ENCODE measurements at regions not wholly inside any gene's neighbourhood (a gene's known extent, or its start where the extent isn't known, plus 50 kb on each side); places are given as distances from the start of the nearest gene placed in this dataset.
"Not testable (repeated sequence)": the region's sequence is repeated elsewhere in the genome, so short reads cannot be mapped to it uniquely, and the experiment has no call there.

- no peak overlapping the region for H3K4me3 ChIP-seq (ENCODE audit: low read length)
- no peaks in the 10 kb centered on the region for H3K27me3 ChIP-seq (ENCODE audit: insufficient read depth, low read length)
- H3K27ac ChIP-seq (ENCODE audit: low read length): no peak overlapping the region
- no peaks in the 10 kb centered on the region for H3K36me3 ChIP-seq (ENCODE audit: insufficient read depth, low read depth, low read length)
- H3K4me1 ChIP-seq (ENCODE audit: insufficient read depth, low read length): peaks cover 5% of the 10 kb centered on the region; the same call in 1 of the 2 replicates
- no peak overlapping the region for H3K9ac ChIP-seq (ENCODE audit: low read depth, low read length)
- H3K9me3 ChIP-seq (ENCODE audit: insufficient read depth, low read depth, low read length): no peaks in the 10 kb centered on the region
Measured at GRCh38 chr1:29682171-29682918, 446.0 kb downstream of the PTPRU start.

GRCh38 chr1:29681416-29681815, 445.1 kb downstream of the PTPRU start:
- not testable (repeated sequence) for H3K9me3 ChIP-seq (ENCODE audit: insufficient read depth, low read depth, low read length); H3K4me3 ChIP-seq (ENCODE audit: low read length); H3K27me3 ChIP-seq (ENCODE audit: insufficient read depth, low read length); H3K9ac ChIP-seq (ENCODE audit: low read depth, low read length); H3K4me1 ChIP-seq (ENCODE audit: insufficient read depth, low read length); H3K27ac ChIP-seq (ENCODE audit: low read length); H3K36me3 ChIP-seq (ENCODE audit: insufficient read depth, low read depth, low read length)

GRCh38 chr1:29679828-29680558, 443.7 kb downstream of the PTPRU start:
- Histone ChIP-seq H3K4me3 (ENCODE audit: low read length) (no peak overlapping the region), H3K27me3 (ENCODE audit: insufficient read depth, low read length) (no peaks in the 10 kb centered on the region), H3K4me1 (ENCODE audit: insufficient read depth, low read length) (peaks cover 5% of the 10 kb centered on the region; the same call in 1 of the 2 replicates), H3K36me3 (ENCODE audit: insufficient read depth, low read depth, low read length) (no peaks in the 10 kb centered on the region), H3K27ac (ENCODE audit: low read length) (no peak overlapping the region), H3K9me3 (ENCODE audit: insufficient read depth, low read depth, low read length) (no peaks in the 10 kb centered on the region), H3K9ac (ENCODE audit: low read depth, low read length) (no peak overlapping the region)

- H3K27ac ChIP-seq (ENCODE audit: low read length): no peak overlapping the region
- H3K4me3 ChIP-seq (ENCODE audit: low read length): no peak overlapping the region
- no peaks in the 10 kb centered on the region for H3K36me3 ChIP-seq (ENCODE audit: insufficient read depth, low read depth, low read length)
- no peak overlapping the region for H3K9ac ChIP-seq (ENCODE audit: low read depth, low read length)
- H3K4me1 ChIP-seq (ENCODE audit: insufficient read depth, low read length): peaks cover 5% of the 10 kb centered on the region; the same call in 1 of the 2 replicates
- H3K27me3 ChIP-seq (ENCODE audit: insufficient read depth, low read length): no peaks in the 10 kb centered on the region
- no peaks in the 10 kb centered on the region for H3K9me3 ChIP-seq (ENCODE audit: insufficient read depth, low read depth, low read length)
Measured at GRCh38 chr1:29679316-29679715, 443.0 kb downstream of the PTPRU start.

- Histone ChIP-seq H3K27ac (ENCODE audit: low read length) (no peak overlapping the region), H3K36me3 (ENCODE audit: insufficient read depth, low read depth, low read length) (no peaks in the 10 kb centered on the region), H3K4me1 (ENCODE audit: insufficient read depth, low read length) (no peaks in the 10 kb centered on the region; the same call in 1 of the 2 replicates), H3K9ac (ENCODE audit: low read depth, low read length) (no peak overlapping the region), H3K9me3 (ENCODE audit: insufficient read depth, low read depth, low read length) (no peaks in the 10 kb centered on the region), H3K4me3 (ENCODE audit: low read length) (no peak overlapping the region), H3K27me3 (ENCODE audit: insufficient read depth, low read length) (no peaks in the 10 kb centered on the region)
Measured at GRCh38 chr1:29677028-29678024, 441.0 kb downstream of the PTPRU start.

GRCh38 chr1:29676496-29676895, 440.2 kb downstream of the PTPRU start:
- Histone ChIP-seq H3K36me3 (ENCODE audit: insufficient read depth, low read depth, low read length) (no peaks in the 10 kb centered on the region), H3K4me3 (ENCODE audit: low read length) (no peak overlapping the region), H3K9ac (ENCODE audit: low read depth, low read length) (no peak overlapping the region), H3K27ac (ENCODE audit: low read length) (no peak overlapping the region), H3K9me3 (ENCODE audit: insufficient read depth, low read depth, low read length) (no peaks in the 10 kb centered on the region), H3K4me1 (ENCODE audit: insufficient read depth, low read length) (no peaks in the 10 kb centered on the region), H3K27me3 (ENCODE audit: insufficient read depth, low read length) (no peaks in the 10 kb centered on the region)

GRCh38 chr1:29675481-29676263, 439.4 kb downstream of the PTPRU start:
- no peaks in the 10 kb centered on the region for H3K36me3 ChIP-seq (ENCODE audit: insufficient read depth, low read depth, low read length)
- H3K9me3 ChIP-seq (ENCODE audit: insufficient read depth, low read depth, low read length): no peaks in the 10 kb centered on the region
- H3K4me1 ChIP-seq (ENCODE audit: insufficient read depth, low read length): no peaks in the 10 kb centered on the region
- H3K27ac ChIP-seq (ENCODE audit: low read length): no peak overlapping the region
- no peaks in the 10 kb centered on the region for H3K27me3 ChIP-seq (ENCODE audit: insufficient read depth, low read length)
- H3K4me3 ChIP-seq (ENCODE audit: low read length): no peak overlapping the region
- no peak overlapping the region for H3K9ac ChIP-seq (ENCODE audit: low read depth, low read length)

GRCh38 chr1:29674627-29675326, 438.5 kb downstream of the PTPRU start:
- Histone ChIP-seq H3K9ac (ENCODE audit: low read depth, low read length) (no peak overlapping the region), H3K36me3 (ENCODE audit: insufficient read depth, low read depth, low read length) (no peaks in the 10 kb centered on the region), H3K4me1 (ENCODE audit: insufficient read depth, low read length) (no peaks in the 10 kb centered on the region), H3K27me3 (ENCODE audit: insufficient read depth, low read length) (no peaks in the 10 kb centered on the region), H3K4me3 (ENCODE audit: low read length) (no peak overlapping the region), H3K27ac (ENCODE audit: low read length) (no peak overlapping the region), H3K9me3 (ENCODE audit: insufficient read depth, low read depth, low read length) (no peaks in the 10 kb centered on the region)

- Histone ChIP-seq H3K9ac (ENCODE audit: low read depth, low read length) (no peak overlapping the region), H3K27ac (ENCODE audit: low read length) (no peak overlapping the region), H3K4me3 (ENCODE audit: low read length) (no peak overlapping the region), H3K4me1 (ENCODE audit: insufficient read depth, low read length) (no peaks in the 10 kb centered on the region), H3K36me3 (ENCODE audit: insufficient read depth, low read depth, low read length) (no peaks in the 10 kb centered on the region), H3K27me3 (ENCODE audit: insufficient read depth, low read length) (no peaks in the 10 kb centered on the region), H3K9me3 (ENCODE audit: insufficient read depth, low read depth, low read length) (no peaks in the 10 kb centered on the region)
Measured at GRCh38 chr1:29673669-29674626, 437.6 kb downstream of the PTPRU start.

GRCh38 chr1:29673228-29673500, 436.8 kb downstream of the PTPRU start:
- Histone ChIP-seq H3K4me1 (ENCODE audit: insufficient read depth, low read length) (no peaks in the 10 kb centered on the region), H3K27me3 (ENCODE audit: insufficient read depth, low read length) (no peaks in the 10 kb centered on the region), H3K36me3 (ENCODE audit: insufficient read depth, low read depth, low read length) (no peaks in the 10 kb centered on the region), H3K9ac (ENCODE audit: low read depth, low read length) (no peak overlapping the region), H3K4me3 (ENCODE audit: low read length) (no peak overlapping the region), H3K27ac (ENCODE audit: low read length) (no peak overlapping the region), H3K9me3 (ENCODE audit: insufficient read depth, low read depth, low read length) (no peaks in the 10 kb centered on the region)
